ENCODE measurements at regions not wholly inside any gene's neighbourhood (a gene's known extent, or its start where the extent isn't known, plus 50 kb on each side); places are given as distances from the start of the nearest gene placed in this dataset.

GRCh38 chr18:2423761-2424160 lies 147.5 kb downstream of the METTL4 start:
- no peak overlapping the region for H3K27ac Mint-ChIP-seq (ENCODE audit: unreplicated experiment)
- no peaks in the 10 kb centered on the region for H3K36me3 Mint-ChIP-seq (ENCODE audit: low read depth, unreplicated experiment)
- no peak overlapping the region for H3K4me3 Mint-ChIP-seq (ENCODE audit: unreplicated experiment)
- no peaks in the 10 kb centered on the region for H3K9me3 Mint-ChIP-seq (ENCODE audit: unreplicated experiment)
- H3K27me3 Mint-ChIP-seq (ENCODE audit: unreplicated experiment), result peaks cover 3% of the 10 kb centered on the region
- no peak for DNase-seq (ENCODE audit: low spot score)
- no peak for TF ChIP-seq CTCF (IDR thresholded peaks at IDR 0.05; ENCODE audit: unreplicated experiment)
- H3K4me1 Mint-ChIP-seq (ENCODE audit: unreplicated experiment), result peaks cover 3% of the 10 kb centered on the region

- Mint-ChIP-seq H3K27ac (ENCODE audit: unreplicated experiment) (no peak overlapping the region), H3K36me3 (ENCODE audit: low read depth, unreplicated experiment) (no peaks in the 10 kb centered on the region), H3K27me3 (ENCODE audit: unreplicated experiment) (peaks cover 3% of the 10 kb centered on the region), H3K4me1 (ENCODE audit: unreplicated experiment) (peaks cover 3% of the 10 kb centered on the region), H3K9me3 (ENCODE audit: unreplicated experiment) (no peaks in the 10 kb centered on the region), H3K4me3 (ENCODE audit: unreplicated experiment) (no peak overlapping the region)
- TF ChIP-seq CTCF (IDR thresholded peaks at IDR 0.05; ENCODE audit: unreplicated experiment), result no peak
- no peak for DNase-seq (ENCODE audit: low spot score)
Measured at GRCh38 chr18:2424420-2424819, 146.9 kb downstream of the METTL4 start.

GRCh38 chr18:2425426-2426317 lies 145.6 kb downstream of the METTL4 start:
- Mint-ChIP-seq H3K4me3 (ENCODE audit: unreplicated experiment) (no peak overlapping the region), H3K27me3 (ENCODE audit: unreplicated experiment) (peaks cover 1% of the 10 kb centered on the region), H3K9me3 (ENCODE audit: unreplicated experiment) (no peaks in the 10 kb centered on the region), H3K36me3 (ENCODE audit: low read depth, unreplicated experiment) (no peaks in the 10 kb centered on the region), H3K27ac (ENCODE audit: unreplicated experiment) (no peak overlapping the region), H3K4me1 (ENCODE audit: unreplicated experiment) (no peaks in the 10 kb centered on the region)
- no peak for TF ChIP-seq CTCF (IDR thresholded peaks at IDR 0.05; ENCODE audit: unreplicated experiment)
- no peak for DNase-seq (ENCODE audit: low spot score)

- DNase-seq (ENCODE audit: low spot score), result no peak
- no peak for TF ChIP-seq CTCF (IDR thresholded peaks at IDR 0.05; ENCODE audit: unreplicated experiment)
- no peaks in the 10 kb centered on the region for H3K9me3 Mint-ChIP-seq (ENCODE audit: unreplicated experiment)
- no peaks in the 10 kb centered on the region for H3K36me3 Mint-ChIP-seq (ENCODE audit: low read depth, unreplicated experiment)
- H3K27ac Mint-ChIP-seq (ENCODE audit: unreplicated experiment), result no peak overlapping the region
- no peak overlapping the region for H3K4me3 Mint-ChIP-seq (ENCODE audit: unreplicated experiment)
- H3K27me3 Mint-ChIP-seq (ENCODE audit: unreplicated experiment), result no peaks in the 10 kb centered on the region
- no peaks in the 10 kb centered on the region for H3K4me1 Mint-ChIP-seq (ENCODE audit: unreplicated experiment)
Measured at GRCh38 chr18:2430191-2430590, 141.1 kb downstream of the METTL4 start.

GRCh38 chr18:2431806-2432205 lies 139.5 kb downstream of the METTL4 start:
- no peak overlapping the region for H3K4me3 Mint-ChIP-seq (ENCODE audit: unreplicated experiment)
- no peaks in the 10 kb centered on the region for H3K27me3 Mint-ChIP-seq (ENCODE audit: unreplicated experiment)
- H3K27ac Mint-ChIP-seq (ENCODE audit: unreplicated experiment), result no peak overlapping the region
- no peaks in the 10 kb centered on the region for H3K4me1 Mint-ChIP-seq (ENCODE audit: unreplicated experiment)
- no peaks in the 10 kb centered on the region for H3K36me3 Mint-ChIP-seq (ENCODE audit: low read depth, unreplicated experiment)
- DNase-seq (ENCODE audit: low spot score), result no peak
- H3K9me3 Mint-ChIP-seq (ENCODE audit: unreplicated experiment), result no peaks in the 10 kb centered on the region
- no peak for TF ChIP-seq CTCF (IDR thresholded peaks at IDR 0.05; ENCODE audit: unreplicated experiment)
